22Rv1 (cell line): ENCODE measurements at regions not wholly inside any gene's neighbourhood (a gene's known extent, or its start where the extent isn't known, plus 50 kb on each side); places are given as distances from the start of the nearest gene placed in this dataset.

Experiments
- ZFX ChIP-seq: fragments of 450-650 bp; IDR thresholded peaks from 2 replicates; pipeline ENCODE4 v1.6.1; 2017; ENCODE audit warnings: antibody characterized with exemption, borderline replicate concordance
- TF ChIP-seq, protein P1 (sequence below): fragments of 450-650 bp; IDR thresholded peaks from 2 replicates; pipeline ENCODE4 v1.5.1; 2017; ENCODE audit warnings: mild to moderate bottlenecking

GRCh38 chrX:20666331-20666730, 399.6 kb upstream of the RPS6KA3 start:
- no peak for TF ChIP-seq ZFX
- TF ChIP-seq, protein P1, sequence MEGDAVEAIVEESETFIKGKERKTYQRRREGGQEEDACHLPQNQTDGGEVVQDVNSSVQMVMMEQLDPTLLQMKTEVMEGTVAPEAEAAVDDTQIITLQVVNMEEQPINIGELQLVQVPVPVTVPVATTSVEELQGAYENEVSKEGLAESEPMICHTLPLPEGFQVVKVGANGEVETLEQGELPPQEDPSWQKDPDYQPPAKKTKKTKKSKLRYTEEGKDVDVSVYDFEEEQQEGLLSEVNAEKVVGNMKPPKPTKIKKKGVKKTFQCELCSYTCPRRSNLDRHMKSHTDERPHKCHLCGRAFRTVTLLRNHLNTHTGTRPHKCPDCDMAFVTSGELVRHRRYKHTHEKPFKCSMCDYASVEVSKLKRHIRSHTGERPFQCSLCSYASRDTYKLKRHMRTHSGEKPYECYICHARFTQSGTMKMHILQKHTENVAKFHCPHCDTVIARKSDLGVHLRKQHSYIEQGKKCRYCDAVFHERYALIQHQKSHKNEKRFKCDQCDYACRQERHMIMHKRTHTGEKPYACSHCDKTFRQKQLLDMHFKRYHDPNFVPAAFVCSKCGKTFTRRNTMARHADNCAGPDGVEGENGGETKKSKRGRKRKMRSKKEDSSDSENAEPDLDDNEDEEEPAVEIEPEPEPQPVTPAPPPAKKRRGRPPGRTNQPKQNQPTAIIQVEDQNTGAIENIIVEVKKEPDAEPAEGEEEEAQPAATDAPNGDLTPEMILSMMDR, result no peak
